Smooth muscle cell (in vitro differentiated cells): ENCODE measurements at regions not wholly inside any gene's neighbourhood (a gene's known extent, or its start where the extent isn't known, plus 50 kb on each side); places are given as distances from the start of the nearest gene placed in this dataset.

Experiments
- DNase-seq: peaks from one replicate; lab custom pipeline; 2025; ENCODE audit not compliant: unreplicated experiment; lab: John Stamatoyannopoulos, UW
- H2AFZ ChIP-seq: fragments of 200-600 bp; sonication (generic); 2 replicates; pipeline ENCODE4 v1.6.0; 2016; ENCODE audit warnings: antibody characterized with exemption, low read depth, mild to moderate bottlenecking
- H3F3A ChIP-seq: fragments of 200-600 bp; sonication (generic); 2 replicates; pipeline ENCODE4 v1.6.0; 2017; ENCODE audit warnings: antibody characterized with exemption, low read depth
- H3K27ac ChIP-seq: fragments of 200-600 bp; sonication (generic); 2 replicates; pipeline ENCODE4 v1.5.1; 2016; ENCODE audit warnings: low read depth, mild to moderate bottlenecking
- H3K27me3 ChIP-seq: fragments of 200-600 bp; sonication (generic); 2 replicates; pipeline ENCODE4 v1.6.1; 2016; ENCODE audit warnings: low read depth, mild to moderate bottlenecking
- H3K36me3 ChIP-seq: fragments of 200-600 bp; sonication (generic); 2 replicates; pipeline ENCODE4 v1.5.1; 2016; ENCODE audit warnings: low read depth
- H3K4me1 ChIP-seq: fragments of 200-600 bp; sonication (generic); 2 replicates; pipeline ENCODE4 v1.5.1; 2016; ENCODE audit warnings: low read depth
- H3K4me2 ChIP-seq: fragments of 200-600 bp; sonication (generic); 2 replicates; pipeline ENCODE4 v1.6.0; 2016; ENCODE audit warnings: mild to moderate bottlenecking
- H3K4me3 ChIP-seq: fragments of 200-600 bp; sonication (generic); 2 replicates; pipeline ENCODE4 v1.5.1; 2016; ENCODE audit warnings: mild to moderate bottlenecking
- H3K79me2 ChIP-seq: fragments of 200-600 bp; sonication (generic); 2 replicates; pipeline ENCODE4 v1.6.0; 2016; ENCODE audit warnings: low read depth, mild to moderate bottlenecking
- H3K9ac ChIP-seq: fragments of 200-600 bp; sonication (generic); 2 replicates; pipeline ENCODE4 v1.6.0; 2016; ENCODE audit warnings: low read depth
- H3K9me3 ChIP-seq: fragments of 200-600 bp; sonication (generic); replicated peaks from 2 replicates; pipeline ENCODE4 v1.5.1; 2016; ENCODE audit warnings: low read depth
- H4K20me1 ChIP-seq: fragments of 200-600 bp; sonication (generic); 2 replicates; pipeline ENCODE4 v1.6.0; 2016; ENCODE audit warnings: low read depth
- CTCF ChIP-seq: fragments of 200-600 bp; sonication (generic); IDR thresholded peaks from 2 replicates; pipeline ENCODE4 v1.5.1; 2017; ENCODE audit warnings: borderline replicate concordance, mild to moderate bottlenecking, antibody characterized with exemption; ENCODE audit not compliant: insufficient read depth, poor library complexity, severe bottlenecking
- WGBS: methylation state at CpG from one replicate; pipeline ENCODE4 v1.1.7; 2016; ENCODE audit warnings: low lambda C conversion rate; 5-methylcytosine and 5-hydroxymethylcytosine counted together

- no peak overlapping the region for H3K4me2 ChIP-seq
- WGBS, result 91% methylated on average over 2 of the region's 2 CpGs
- DNase-seq, result no peak
- no peaks in the 10 kb centered on the region for H3K27me3 ChIP-seq
- no peaks in the 10 kb centered on the region for H3K9me3 ChIP-seq
- TF ChIP-seq CTCF, result no peak
- H4K20me1 ChIP-seq, result no peaks in the 10 kb centered on the region
- H3F3A ChIP-seq, result no peaks in the 10 kb centered on the region
- H3K79me2 ChIP-seq, result no peaks in the 10 kb centered on the region
- no peak overlapping the region for H2AFZ ChIP-seq
- no peaks in the 10 kb centered on the region for H3K4me1 ChIP-seq
- no peaks in the 10 kb centered on the region for H3K36me3 ChIP-seq
- no peak overlapping the region for H3K4me3 ChIP-seq
- H3K9ac ChIP-seq, result no peak overlapping the region
- no peak overlapping the region for H3K27ac ChIP-seq
Measured at GRCh38 chr7:109386959-109387358, 817.3 kb downstream of the DNAJB9 start.

GRCh38 chr7:109387530-109387929, 817.9 kb downstream of the DNAJB9 start:
- Histone ChIP-seq H3K4me1 (no peaks in the 10 kb centered on the region), H3K4me3 (no peak overlapping the region), H3K9ac (no peak overlapping the region), H3K27me3 (no peaks in the 10 kb centered on the region), H3K79me2 (no peaks in the 10 kb centered on the region), H3K9me3 (no peaks in the 10 kb centered on the region), H3K4me2 (no peak overlapping the region), H4K20me1 (no peaks in the 10 kb centered on the region), H3K36me3 (no peaks in the 10 kb centered on the region), H2AFZ (no peak overlapping the region), H3K27ac (no peak overlapping the region), H3F3A (no peaks in the 10 kb centered on the region)
- 92% methylated on average over 1 of the region's 1 CpG for WGBS
- no peak for TF ChIP-seq CTCF
- no peak for DNase-seq

- Histone ChIP-seq H3F3A (no peaks in the 10 kb centered on the region), H3K27me3 (no peaks in the 10 kb centered on the region), H2AFZ (no peak overlapping the region), H3K79me2 (no peaks in the 10 kb centered on the region), H3K4me3 (no peak overlapping the region), H3K4me1 (no peaks in the 10 kb centered on the region), H3K36me3 (no peaks in the 10 kb centered on the region), H3K4me2 (no peak overlapping the region), H3K27ac (no peak overlapping the region), H3K9me3 (no peaks in the 10 kb centered on the region), H3K9ac (no peak overlapping the region), H4K20me1 (no peaks in the 10 kb centered on the region)
- no peak for TF ChIP-seq CTCF
- WGBS, result 78% methylated on average over 3 of the region's 3 CpGs
- DNase-seq, result no peak
Measured at GRCh38 chr7:109391240-109391639, 821.6 kb downstream of the DNAJB9 start.

GRCh38 chr7:109402107-109402506, 832.4 kb downstream of the DNAJB9 start:
- Histone ChIP-seq H4K20me1 (no peaks in the 10 kb centered on the region), H3K27me3 (no peaks in the 10 kb centered on the region), H3K9me3 (no peaks in the 10 kb centered on the region), H3K4me1 (no peaks in the 10 kb centered on the region), H3K4me2 (no peak overlapping the region), H2AFZ (no peak overlapping the region), H3K4me3 (no peak overlapping the region), H3K79me2 (no peaks in the 10 kb centered on the region), H3K9ac (no peak overlapping the region), H3K27ac (no peak overlapping the region), H3F3A (no peaks in the 10 kb centered on the region), H3K36me3 (no peaks in the 10 kb centered on the region)
- WGBS, result 85% methylated on average over 1 of the region's 1 CpG
- no peak for DNase-seq
- no peak for TF ChIP-seq CTCF
